GM12865 (cell line): ENCODE measurements at regions not wholly inside any gene's neighbourhood (a gene's known extent, or its start where the extent isn't known, plus 50 kb on each side); places are given as distances from the start of the nearest gene placed in this dataset.

Source experiments
- DNase-seq: peaks from one replicate; pipeline ENCODE4 v3.0.0; 2010; ENCODE audit warnings: low read depth
- H3K4me3 ChIP-seq: 2 replicates; pipeline ENCODE4 v1.5.1; 2011; ENCODE audit warnings: mild to moderate bottlenecking, low read depth, low read length, control low read depth
- TF ChIP-seq, protein P1 (sequence below): IDR thresholded peaks from 2 replicates; pipeline ENCODE4 v1.5.1; 2011; ENCODE audit warnings: low read length, control low read depth, low read depth, inconsistent platforms; ENCODE audit not compliant: insufficient read depth; ENCODE audit errors: missing control alignments

DNA sequence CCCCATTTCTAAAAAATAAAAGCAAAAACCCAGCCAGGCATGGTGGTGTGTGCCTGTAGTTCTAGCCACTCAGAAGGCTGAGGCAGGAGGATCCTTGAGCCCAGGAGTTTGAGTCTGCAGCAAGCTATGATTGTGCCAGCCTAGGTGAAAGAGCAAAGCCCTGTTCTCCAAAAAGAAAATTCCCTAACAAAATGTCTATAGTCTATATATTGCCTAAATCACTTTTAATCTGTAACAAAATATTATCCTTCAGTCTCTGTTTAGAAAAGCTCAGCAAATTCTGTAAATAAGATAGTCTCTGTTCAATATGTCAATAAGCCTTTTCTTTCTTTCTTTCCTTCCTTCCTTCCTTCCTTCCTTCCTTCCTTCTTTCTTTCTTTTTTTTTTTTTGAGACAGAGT lies 75.8 kb upstream of the ZFP64 start:
- TF ChIP-seq, protein P1, sequence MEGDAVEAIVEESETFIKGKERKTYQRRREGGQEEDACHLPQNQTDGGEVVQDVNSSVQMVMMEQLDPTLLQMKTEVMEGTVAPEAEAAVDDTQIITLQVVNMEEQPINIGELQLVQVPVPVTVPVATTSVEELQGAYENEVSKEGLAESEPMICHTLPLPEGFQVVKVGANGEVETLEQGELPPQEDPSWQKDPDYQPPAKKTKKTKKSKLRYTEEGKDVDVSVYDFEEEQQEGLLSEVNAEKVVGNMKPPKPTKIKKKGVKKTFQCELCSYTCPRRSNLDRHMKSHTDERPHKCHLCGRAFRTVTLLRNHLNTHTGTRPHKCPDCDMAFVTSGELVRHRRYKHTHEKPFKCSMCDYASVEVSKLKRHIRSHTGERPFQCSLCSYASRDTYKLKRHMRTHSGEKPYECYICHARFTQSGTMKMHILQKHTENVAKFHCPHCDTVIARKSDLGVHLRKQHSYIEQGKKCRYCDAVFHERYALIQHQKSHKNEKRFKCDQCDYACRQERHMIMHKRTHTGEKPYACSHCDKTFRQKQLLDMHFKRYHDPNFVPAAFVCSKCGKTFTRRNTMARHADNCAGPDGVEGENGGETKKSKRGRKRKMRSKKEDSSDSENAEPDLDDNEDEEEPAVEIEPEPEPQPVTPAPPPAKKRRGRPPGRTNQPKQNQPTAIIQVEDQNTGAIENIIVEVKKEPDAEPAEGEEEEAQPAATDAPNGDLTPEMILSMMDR = no peak
- no peak for DNase-seq
- no peak overlapping the region for H3K4me3 ChIP-seq

DNA sequence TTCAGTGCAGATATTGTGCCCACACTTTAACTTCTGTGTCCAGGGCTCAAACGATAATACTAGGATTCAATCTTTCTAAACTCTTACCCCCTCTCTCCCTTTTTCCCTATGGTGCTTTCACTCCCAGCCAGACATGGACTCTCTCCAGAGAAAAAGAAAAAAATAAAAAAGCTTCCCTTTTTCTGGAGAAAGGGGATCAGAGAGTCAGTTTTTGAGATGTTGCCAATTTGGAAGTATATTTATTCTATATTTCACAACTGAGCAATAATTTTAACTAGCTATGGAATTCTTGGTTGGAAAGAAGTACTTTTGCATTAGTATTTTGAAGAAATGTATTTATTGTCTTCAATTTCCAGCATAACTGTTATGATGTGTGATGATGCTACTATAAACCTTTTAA lies 72.2 kb upstream of the ZFP64 start:
- TF ChIP-seq, protein P1 = no peak
- H3K4me3 ChIP-seq = no peak overlapping the region
- no peak for DNase-seq

DNA sequence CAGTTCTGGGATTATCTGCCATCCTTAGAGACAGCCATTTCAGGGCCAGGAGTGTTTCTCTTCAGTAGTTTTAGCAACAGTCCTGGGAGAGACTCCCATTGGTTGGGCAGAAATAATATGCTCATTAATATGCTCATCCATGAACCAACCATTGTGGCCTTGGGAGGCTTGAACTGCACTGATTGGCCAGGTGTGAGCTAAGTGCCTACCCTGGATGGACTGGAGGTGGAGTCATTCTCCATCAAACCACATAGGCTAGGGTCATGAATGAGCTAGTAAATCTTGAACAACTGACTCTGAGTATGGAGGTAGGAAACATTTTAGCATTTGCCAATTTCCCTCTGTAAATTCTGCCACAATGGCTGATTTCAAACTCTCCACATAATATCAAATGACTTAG lies 70.2 kb upstream of the ZFP64 start:
- TF ChIP-seq, protein P1 = no peak
- no peak overlapping the region for H3K4me3 ChIP-seq
- no peak for DNase-seq

DNA sequence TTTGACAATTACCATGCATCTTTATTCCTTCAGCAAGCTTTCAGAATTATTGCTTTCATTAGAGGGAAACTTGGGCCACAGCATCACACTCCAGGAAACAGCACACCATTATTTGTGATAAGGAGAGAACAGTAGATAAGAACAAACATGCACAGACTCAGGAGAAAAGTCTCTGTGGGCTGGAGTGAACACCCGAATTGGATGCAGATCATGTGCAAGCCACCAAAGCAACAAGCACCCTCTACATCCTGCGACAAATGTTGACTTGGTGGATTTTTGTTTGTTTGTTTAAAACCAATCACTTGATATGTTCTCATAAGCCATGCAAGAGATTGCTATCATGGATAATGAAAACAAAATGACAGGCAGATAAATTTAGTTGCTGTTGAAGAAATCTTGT lies 67.7 kb upstream of the ZFP64 start:
- no peak for DNase-seq
- TF ChIP-seq, protein P1 = no peak
- H3K4me3 ChIP-seq = no peak overlapping the region

DNA sequence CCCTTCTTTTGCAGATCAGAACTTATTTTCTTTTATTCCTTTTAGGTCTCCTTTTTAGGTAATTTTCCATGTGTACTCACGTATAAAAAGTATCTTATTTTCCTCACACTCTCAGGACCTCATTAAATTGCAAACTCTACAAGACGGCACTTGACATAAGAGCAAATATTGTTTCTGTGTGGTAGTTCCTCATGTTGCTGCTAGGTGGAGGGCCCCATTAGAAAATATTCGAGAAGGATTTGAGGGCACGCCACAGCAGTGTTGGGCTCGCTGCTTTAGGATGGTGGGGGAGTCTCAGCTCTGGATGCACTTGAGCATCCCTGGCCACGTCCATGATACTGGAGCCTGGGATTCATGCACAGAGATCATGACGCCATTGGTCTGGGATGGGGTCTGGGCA lies 64.9 kb upstream of the ZFP64 start:
- TF ChIP-seq, protein P1 = no peak
- no peak overlapping the region for H3K4me3 ChIP-seq
- DNase-seq = no peak

DNA sequence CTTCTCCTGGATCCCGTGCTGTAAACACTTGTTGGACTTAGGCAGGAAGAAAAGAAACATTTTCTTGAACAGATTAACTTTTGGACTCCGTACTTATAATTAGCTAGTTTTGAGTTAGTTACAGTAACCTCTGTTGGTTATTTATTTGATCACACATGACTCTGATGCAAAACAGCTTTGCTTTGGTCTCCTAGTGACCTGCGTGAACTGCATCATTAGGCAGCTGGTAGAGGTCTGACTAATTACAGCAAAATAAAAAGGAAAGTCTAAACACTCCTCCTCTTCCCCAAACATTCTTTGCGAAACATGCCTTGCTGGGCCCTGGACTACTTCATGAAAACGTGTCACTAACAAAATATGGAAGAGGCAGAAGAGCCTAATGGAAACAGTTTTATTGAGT lies 61.1 kb upstream of the ZFP64 start:
- TF ChIP-seq, protein P1 = no peak

DNA sequence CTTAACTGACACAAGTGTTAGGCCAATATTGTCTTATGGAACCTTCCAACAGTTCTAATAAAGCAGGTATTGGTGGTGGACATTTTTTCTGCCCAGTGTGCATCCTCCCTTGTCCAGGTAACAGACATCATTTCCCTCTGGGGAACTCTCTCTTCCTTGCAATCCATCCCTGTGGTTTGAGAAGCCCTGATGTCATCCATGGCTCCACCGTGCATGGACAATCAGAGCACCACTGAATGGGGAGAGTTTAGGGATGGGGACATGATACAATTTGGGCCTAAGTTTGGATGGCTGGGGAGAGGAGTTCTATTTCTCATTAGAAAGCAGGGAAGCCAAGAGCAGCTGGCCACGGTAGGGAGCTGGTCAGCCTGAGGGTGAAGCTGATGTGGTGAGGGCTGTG lies 60.2 kb upstream of the ZFP64 start:
- TF ChIP-seq, protein P1 = no peak
- DNase-seq = no peak
- no peak overlapping the region for H3K4me3 ChIP-seq

More for the DNA sequence above, 61.1 kb upstream of the ZFP64 start:
- no peak for DNase-seq
- H3K4me3 ChIP-seq = no peak overlapping the region
